ENCODE measurements at regions not wholly inside any gene's neighbourhood (a gene's known extent, or its start where the extent isn't known, plus 50 kb on each side); places are given as distances from the start of the nearest gene placed in this dataset.
"Not testable (repeated sequence)": the region's sequence is repeated elsewhere in the genome, so short reads cannot be mapped to it uniquely, and the experiment has no call there.

DNA sequence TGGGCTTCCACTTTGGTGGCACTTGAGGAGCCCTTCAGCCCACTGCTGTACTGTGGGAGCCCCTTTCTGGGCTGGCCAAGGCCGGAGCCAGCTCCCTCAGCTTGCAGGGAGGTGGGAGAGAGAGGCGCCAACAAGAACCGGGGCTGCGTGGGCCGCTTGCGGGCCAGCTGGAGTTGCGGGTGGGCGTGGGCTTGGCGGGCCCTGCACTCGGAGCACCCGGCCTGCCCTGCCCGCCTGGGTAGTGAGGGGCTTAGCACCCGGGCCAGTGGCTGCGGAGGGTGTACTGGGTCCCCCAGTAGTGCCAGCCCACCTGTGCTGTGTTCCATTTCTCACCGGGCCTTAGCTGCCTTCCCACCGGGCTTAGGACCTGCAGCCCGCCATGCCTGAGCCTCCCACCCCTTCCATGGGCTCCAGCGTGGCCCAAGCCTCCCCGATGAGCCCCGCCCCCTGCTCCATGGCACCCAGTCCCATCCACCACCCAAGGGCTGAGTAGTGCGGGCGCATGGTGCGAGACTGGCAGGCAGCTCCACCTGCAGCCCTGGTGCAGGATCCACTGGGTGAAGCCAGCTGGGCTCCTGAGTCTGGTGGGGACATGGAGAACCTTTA is 437.9 kb upstream of the API5 start:
- TF ChIP-seq, protein P1, sequence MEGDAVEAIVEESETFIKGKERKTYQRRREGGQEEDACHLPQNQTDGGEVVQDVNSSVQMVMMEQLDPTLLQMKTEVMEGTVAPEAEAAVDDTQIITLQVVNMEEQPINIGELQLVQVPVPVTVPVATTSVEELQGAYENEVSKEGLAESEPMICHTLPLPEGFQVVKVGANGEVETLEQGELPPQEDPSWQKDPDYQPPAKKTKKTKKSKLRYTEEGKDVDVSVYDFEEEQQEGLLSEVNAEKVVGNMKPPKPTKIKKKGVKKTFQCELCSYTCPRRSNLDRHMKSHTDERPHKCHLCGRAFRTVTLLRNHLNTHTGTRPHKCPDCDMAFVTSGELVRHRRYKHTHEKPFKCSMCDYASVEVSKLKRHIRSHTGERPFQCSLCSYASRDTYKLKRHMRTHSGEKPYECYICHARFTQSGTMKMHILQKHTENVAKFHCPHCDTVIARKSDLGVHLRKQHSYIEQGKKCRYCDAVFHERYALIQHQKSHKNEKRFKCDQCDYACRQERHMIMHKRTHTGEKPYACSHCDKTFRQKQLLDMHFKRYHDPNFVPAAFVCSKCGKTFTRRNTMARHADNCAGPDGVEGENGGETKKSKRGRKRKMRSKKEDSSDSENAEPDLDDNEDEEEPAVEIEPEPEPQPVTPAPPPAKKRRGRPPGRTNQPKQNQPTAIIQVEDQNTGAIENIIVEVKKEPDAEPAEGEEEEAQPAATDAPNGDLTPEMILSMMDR (IDR thresholded peaks at IDR 0.05) = not testable (repeated sequence)
- TF ChIP-seq POLR2A (IDR thresholded peaks at IDR 0.05) = not testable (repeated sequence)

All from esophagus squamous epithelium (tissue), 4 donors.